ENCODE measurements at regions not wholly inside any gene's neighbourhood (a gene's known extent, or its start where the extent isn't known, plus 50 kb on each side); places are given as distances from the start of the nearest gene placed in this dataset.

DNA sequence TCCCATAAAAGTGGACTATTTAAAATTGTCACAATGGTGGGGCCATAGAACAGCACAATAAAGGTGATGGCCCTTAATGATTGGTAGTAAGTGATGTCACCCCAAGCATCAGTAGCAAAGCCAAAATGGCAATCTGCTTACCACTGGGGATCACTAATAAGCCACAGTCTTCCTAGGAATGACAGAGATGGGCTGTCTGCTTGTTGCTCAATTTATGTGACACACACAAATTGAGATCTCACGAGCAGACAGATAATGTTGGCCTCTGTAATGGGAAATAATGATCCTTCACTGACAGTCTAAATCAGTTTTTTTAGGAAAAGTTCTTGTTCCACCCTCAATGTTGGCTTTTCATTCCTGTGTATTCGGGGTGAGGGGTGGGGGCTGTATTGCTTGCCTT, 515.1 kb downstream of the BRD1 start:
- no peak for DNase-seq

DNA sequence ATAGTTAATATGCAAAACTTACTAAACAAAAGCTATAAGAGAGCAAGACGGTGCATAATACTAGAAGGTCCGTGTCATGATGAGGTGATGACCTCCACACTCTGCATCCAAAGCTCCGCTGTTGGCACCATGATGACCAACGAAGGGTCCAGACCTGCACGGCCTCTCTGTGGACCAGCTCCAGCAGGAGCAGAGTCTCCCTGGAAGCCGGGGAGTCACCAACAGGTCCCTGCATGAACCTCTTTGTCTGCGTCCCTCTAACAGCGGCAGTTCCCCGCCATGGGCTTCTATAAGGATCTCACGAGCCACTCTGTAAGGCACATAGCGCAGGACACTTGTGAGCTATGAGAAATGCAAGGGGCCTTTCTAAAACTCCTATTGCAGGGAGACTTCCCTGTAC, 517.3 kb downstream of the BRD1 start:
- DNase-seq, result no peak

DNA sequence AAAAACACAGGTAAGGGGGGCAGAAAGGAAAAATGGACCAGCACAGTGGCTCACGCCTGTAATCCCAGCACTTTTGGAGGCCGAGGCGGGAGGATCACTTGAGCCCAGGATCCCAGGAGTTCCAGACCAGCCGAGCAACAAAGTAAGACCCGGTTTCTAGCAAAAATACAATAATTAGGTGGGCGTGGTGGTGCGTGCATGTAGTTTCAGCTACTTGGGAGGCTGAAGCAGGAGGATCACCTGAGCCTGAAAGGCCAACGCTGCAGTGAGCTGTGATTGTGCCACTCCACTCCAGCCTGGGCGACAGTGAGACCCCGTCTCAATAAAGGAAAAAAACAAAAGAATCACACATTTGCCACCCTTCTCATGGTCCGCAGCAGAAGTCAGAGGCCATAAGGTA, 519.4 kb downstream of the BRD1 start:
- no peak for DNase-seq

DNA sequence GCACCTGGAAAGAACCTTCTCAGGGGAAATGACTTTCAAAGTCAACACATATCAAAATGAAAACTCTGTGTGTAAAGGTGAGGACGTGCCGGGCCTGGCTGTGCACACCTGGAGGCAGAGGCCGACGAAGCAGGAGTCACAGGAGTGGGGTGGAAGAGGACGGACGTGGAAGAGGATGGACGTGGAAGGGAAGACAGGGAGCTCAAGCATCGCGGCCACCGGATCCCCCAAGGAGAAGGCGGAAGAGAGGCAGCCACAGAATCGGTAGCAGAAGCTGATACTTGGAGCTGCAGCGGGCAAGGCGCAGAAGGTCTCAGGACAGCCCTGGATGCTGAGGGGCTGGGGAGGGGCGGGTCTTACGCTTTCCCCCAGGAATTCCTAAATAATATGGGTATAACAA, 519.8 kb downstream of the BRD1 start:
- no peak for DNase-seq

DNA sequence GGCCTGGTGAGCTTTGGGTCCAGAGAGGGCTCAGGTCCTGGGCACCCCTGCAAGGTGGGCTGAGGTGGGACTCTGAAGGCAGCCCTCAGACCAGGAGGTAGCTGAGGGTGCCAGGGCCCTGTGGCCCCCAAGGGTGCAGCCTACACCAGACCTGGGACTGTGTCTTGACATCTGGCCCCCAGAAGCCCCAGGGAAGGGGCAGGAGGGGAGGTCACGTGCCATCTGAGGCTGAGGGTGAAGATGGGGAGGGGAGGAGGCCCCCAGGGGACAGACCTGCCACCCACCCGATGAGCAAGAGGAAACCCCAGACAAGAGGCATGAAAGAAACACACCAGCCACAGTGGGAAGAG, 520.2 kb downstream of the BRD1 start:
- DNase-seq, result no peak

DNA sequence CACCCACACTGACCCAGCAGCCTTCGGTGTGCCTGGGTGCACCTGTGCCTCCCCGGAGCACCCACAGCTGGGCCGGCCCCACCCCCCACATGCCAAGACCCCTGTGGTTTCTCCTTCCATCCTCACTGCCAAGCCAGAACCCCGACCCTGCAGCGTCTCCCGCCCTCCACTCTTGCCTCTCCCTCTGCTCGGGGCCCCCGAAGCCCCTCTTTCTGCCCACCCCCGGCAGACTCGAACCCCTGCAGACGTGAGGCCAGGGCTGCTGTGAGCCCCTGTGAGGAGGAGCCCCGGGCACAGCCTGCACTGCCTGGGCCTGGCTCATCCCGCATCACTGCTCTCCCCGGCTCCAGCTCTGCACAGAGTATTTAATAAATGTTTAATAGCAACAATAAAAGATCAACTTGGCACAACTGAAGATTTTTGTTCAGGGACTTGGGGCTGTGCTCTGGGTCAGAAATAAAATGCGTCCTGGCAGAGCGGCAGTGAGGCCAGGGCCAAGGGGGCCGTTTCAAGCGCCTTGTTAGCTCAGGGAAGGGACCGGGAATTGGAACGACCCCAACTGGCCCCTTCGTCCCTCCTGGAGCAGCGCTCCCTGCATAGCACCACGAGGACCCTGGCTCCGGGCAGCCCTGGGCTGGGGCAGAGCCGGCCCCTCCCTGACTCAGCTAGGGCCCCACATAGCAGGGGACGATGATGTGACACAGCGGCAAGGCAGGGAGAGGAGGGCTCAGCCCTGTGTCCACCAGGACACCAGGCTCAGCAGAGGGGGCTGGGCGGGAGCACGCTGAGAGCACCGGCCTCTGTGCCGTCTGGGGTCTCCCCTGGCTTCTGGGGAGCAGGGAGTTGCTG, 520.8 kb downstream of the BRD1 start:
- no peak for DNase-seq

DNA sequence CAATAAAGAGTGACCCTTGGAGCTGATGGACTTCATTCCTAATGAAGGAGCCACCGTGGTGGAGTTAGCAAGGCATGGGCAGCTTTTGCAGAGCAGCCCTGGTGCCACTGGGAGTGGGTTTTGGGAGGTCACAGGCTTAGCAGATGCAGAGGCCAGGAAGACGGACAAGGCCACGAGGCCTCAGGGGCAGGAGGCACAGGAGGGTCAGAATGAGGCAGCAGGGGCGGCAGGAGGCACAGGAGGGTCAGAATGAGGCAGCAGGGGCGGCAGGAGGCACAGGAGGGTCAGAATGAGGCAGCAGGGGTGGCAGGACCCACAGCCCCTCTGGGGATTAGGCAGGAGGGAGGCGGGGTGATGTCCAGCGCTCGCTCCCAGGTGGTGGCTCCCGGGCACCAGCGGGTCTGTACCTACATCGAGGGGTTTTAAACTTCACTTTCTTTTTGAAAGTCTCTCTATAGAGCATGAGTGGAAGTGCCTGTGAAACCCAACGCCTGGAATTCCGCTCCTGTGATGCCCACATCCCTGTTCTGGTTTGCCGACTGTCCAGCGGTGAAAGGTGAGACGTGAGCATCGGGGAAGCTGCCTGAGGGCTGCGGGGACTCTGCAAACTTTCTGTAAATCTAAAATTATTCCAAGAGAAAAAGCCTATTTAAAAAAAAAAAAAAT, 521.6 kb downstream of the BRD1 start:
- DNase-seq, result no peak

DNA sequence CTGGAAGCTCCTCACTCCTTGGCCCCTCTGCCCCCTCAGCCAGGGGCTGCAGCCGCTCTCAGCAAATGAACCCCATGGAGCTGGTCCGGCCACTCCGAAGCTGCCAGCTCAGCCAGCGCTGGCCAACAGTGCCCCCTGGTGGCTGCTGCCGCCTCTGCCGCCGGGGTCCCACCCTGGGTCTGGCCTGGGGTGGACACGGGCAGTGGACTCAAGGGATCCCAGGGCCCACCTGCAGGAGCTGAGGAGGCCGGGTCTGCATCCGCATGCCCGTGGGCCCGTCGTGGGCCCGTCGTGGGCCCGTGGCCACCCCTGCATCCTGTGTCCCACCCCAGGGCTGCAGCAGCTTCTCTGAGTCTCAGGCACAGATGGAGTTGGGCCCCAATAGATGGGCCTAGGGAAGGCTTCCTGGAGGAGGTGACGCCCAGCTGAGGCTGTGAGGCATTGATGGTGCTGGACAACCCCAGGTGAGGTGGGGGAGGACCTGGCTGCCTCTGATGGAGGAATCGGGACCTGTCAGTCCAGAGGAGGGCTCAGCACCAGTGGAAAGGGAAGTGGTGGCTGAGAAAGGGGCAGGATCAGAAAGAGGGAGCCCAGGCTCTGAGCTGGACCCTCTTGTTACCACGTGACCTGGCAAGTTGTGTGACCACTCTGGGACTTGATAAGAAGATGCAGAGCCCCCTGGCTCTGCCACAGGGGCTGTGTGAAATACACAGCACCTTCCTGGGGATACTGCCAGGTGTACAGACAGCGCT, 522.3 kb downstream of the BRD1 start:
- peak; percentile 67 for DNase-seq

DNA sequence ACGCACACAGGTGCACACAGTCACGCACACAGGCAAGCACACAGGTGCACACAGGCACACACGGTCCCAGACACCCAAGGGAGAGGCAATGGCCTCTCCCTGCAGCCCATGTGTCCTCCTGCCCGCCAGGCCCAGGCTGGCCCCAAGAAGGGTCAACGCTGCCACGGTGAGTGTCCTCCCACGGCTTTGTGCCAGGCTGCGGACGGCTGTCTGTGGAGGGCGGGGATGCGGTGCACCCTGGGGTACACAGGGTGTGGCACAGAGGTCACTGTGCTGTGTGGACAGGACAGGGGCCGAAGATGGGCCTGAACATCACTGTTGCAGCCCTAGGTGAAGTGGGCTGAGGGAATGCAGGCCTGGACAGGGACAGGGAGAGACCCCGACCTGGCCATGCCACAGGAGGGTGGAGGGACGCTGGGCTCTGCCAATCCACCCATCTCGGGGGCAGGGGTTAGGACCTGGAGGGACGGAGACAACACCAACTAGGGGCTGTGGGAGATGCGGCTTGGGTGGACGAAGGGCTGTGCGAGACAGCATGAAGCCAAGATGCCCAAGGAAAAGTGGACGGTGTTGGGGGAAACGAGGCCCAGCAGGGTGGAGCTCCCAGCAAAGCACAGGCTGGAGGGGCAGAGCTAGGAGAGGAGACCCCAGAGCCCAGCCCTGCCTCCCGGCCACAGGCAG, 523.8 kb downstream of the BRD1 start:
- DNase-seq, result no peak

DNA sequence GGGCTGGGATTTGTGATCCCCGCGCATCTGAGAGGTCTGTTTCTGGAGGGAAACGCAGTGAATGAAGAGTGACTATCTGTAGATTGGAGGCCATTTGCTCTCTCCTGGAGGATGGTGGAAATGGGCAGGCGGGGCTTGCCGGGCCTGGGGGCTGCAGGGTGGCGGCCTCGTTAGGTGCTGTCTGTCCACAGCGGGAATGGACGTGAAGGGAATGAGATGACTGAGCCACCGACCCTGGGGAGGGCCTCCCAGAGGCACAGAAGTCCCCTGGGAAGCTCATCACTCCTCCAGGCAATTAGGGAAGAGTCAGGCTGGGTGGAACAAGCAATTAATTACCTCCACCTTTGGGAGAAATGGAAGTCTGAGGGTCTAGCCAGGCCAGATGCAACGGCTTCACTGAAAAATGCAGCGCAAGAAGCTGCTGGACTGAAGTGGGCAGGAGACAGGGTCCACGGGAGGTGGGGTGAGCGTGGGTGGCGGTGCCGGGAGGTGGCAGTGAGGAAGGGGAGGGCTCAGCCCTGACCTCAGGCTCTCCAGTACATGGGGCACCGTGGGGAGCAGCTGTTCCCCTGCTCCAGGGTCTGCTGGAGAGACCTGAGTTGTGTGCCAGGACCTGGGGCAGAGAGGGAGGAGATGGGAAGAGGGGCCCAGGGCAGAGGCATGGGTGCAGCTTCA, 524.5 kb downstream of the BRD1 start:
- DNase-seq, result no peak

DNA sequence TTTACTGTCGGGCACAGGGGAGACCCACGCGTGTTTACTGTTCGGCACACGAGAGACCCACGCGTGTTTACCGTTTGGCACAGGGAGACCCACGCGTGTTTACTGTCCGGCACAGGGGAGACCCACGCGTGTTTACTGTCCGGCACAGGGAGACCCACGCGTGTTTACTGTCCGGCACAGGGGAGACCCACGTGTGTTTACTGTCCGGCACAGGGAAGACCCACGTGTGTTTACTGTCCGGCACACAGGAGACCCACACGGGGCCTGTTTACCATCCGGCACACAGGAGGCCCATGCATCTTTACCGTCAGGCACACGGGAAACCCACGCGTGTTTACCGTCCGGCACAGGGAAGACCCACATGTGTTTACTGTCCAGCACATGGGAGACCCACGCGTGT, 525.1 kb downstream of the BRD1 start:
- DNase-seq, result no peak

DNA sequence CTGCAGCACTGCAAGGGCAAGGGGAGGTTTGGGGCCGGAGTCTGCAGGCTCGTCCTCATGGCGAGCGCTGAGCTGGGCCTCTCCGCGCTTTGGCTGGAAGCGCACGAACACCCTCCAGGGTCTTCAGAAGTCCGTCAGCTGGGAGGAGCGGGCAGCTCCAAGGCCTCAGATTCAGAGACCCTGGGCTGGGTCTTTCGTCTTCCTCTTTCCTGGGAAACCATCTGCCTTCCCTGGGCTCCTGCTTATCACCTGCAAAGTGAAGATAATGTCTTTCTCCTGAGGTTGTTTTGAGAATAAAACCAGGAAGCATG, 525.6 kb downstream of the BRD1 start:
- no peak for DNase-seq

DNA sequence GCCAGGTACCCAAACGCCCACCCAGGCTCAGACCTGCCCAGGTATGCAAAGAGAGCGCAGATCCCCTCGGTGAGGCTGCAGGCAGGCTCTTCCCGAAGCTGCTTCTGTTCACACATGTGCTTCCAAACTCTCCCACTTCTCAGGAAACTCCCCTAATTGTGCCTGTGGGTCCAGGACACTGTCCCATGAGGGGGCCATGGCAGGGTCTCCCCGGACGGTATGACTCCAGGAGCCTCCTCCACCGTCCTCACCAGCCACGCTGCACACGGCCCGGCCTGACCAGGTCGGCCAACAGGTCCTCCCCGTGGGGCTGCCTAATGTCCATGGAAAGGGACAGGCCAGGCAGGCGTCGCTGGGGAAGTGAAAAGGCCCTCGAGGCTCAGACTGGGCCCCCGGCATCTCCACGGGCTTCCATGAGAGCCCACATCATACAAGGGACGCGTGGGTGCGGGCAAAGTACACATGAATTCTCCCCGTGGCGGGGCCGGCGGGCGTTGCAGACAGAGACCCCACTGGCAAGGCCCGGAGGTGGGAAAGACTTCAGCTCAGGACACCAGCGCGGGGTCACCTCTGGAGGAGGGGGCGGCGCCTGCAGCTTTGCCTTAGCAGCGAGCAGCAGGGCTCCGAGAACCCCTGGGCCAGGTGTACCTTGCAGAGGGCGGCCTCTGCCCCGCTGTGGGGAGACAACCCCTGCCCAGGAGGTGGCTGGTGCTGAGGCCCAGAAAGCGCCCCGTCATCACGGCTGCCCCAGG, 526.1 kb downstream of the BRD1 start:
- DNase-seq, result no peak

DNA sequence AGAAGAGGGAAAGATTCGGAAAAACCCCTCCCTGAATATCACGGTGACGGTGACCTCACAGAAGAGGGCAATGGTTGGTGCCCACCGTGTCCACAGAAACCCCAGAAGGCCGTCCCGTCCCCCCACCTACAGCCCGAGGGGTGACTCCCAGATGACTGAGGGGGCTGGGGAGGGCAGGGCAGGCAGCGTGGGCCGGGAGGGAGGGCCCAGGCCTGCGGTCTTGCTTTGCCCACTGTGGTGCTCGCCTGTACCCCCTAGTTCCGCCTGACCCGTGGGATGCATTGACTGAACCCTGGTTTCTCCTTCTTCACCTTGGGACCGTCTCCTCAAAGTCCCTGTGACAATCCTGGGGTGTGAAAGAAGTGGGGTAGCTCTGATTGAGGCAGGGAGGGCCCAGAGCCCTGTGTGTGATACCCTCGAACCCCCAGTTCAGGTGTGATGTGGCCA, 526.7 kb downstream of the BRD1 start:
- DNase-seq, result no peak

DNA sequence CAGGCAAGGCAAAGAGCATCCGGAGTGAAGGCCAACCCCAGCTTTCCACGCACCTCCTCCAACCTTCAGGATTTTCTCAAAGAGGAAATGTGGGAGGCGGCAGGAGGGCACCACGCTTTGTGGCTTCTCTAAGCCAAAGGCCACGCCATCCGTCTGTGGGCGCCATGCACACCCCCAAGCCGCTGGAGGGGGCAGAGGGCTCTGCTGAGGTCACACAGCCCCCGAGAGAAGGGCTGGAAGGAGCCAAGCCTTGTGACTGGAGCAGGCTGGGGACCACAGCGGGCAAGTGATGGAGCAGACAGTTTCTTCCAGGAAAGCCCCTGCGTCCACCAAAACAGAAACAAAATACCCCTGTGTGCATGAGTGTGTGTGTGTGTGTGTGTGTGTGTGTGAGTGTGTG, 527.4 kb downstream of the BRD1 start:
- DNase-seq, result no peak

DNA sequence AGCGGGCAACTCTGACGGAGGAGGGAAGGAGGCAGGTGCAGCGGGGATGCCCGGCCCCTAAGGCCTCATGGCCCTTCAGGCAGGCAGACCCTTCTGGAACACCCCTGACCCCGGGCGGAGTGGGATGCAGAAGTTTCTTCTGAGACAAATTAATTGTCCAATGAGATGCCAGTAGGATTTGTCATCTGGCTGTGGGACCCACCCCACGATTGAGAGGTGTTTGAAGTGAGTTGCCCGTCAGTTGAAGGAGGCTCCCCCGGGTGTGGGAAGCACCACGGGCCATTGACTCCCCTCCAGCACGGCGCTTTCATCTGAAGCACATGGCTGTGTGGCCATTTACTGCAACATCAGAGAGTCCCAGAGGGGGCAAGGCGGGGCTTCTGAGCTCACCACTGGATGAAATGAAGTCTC, 527.8 kb downstream of the BRD1 start:
- no peak for DNase-seq

DNA sequence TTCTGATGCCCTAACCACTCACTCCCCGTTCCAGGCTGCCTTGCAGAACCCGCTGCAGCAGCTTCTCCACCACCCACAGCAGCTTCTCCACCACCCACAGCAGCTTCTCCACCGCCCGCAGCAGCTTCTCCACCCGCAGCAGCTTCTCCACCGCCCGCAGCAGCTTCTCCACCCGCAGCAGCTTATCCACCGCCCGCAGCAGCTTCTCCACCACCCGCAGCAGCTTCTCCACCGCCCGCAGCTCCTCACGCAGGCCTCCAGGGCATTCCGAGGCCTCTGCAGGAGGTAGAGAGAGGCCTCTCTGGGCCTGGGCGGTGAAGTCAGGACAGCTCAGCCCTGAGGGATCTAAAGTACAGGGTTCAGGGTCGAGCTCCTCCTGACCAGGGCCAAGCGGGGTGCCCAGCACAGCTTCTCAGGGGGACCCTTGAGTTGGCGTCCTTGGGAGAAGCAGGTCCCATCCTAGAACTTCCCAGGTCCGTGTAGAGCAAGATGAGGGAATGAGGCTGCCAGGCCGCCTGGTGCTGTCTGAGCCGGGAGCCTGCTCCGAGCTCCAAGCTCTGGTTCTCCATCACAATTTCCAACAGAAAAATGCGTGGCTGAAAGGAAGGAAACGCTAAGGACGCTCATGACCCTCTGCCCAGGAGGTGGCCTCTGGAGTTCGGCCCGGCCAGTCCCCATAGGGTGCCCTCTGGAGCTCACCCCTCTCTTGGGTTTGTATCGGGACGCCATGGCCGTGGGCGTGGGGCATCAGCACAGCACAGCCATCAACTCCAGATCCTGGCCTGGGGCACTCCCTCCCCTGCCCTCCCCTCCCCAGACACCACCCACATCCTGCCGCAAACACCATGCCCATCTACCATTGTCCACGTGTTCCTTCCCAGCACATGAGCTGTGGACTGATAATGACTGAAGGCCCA, 528.6 kb downstream of the BRD1 start:
- DNase-seq, result no peak

DNA sequence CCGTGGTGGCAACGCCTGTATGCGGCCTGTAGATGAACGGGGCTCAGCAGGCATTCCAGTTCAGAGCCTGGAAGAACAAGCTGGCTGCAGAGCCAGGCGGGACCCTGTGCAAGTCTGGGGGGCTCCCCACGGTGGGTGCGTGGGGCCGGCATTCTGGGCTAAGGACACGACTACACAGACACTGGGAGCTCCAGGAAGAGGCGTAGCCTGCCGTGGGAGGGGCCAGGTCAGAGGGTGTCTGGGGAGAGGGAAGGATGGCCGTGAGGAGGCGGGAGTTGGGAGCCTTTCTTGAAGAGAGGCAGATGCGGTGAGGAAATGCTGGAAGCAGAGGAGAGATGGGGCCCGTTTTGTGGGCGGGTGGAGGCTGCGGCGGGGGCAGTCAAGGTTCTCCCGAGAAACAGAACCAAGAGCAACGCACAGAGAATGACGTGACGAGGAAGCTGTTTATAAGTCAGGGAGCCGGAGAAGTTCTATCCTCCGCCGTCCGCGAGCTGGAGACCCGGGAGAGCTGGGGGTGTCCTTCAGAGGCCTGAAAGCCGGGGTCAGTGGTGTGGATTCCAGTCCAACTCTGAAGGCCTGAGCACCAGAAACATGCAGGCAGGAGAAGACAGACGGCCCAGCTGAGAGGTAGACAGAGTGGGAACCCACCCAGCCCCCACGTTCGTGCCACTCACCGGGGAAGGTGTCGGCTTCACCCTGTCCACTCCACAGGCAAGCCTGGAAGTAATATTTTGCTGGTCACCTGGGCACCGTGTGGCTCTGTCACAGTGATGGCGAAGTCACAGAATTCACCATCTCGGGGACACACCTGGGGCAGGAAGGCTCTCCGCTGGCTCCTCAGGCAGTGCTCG, 529.6 kb downstream of the BRD1 start:
- DNase-seq, result no peak

DNA sequence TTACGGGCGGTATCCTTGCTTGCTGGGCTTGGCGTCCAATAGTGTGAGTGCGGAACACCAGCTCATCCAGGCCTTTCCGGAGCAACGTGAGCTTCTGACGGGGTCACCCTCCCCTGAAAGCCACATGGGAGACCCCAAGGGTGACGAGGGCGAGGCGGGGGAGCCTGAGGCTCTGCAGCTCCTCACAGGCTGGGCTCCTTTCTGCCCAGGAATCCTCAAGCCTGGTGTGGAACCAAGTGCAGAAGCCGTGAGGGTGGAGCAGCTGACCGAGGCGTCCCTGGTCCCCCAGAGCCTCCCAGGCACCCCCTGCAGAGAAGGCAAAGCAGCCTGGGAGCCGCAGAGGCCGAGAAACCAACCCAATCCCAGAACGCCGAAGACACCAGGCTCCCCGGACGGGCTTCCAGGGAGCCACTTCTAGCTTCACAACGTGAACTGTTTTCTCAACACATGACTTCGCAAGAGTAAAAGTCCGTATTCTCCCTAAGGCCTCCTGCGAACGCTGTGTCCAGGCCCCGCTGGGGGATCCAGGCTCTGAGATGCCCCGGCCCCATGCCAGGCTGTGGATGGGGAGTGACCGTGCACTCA, 530.3 kb downstream of the BRD1 start:
- no peak for DNase-seq

DNA sequence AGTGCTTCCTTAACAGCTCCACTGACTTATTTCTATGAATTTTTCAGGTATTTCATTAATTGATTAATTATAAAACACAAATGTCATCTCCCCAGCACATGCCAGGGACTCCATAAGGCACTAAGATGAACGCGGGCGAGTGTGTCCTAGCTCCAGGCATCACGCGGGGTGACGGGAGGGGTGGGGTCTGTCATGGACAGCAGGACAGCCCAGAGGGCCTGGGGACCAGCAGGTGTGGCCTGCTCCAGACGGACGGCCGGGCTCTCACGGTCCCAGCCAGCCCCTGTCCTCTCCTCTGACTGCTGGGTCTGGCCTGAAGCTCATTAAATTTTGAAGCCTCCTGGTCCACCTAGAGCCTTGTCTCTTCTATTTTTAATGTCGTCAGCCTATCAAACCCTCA, 531.1 kb downstream of the BRD1 start:
- no peak for DNase-seq
